ENCODE measurements at regions not wholly inside any gene's neighbourhood (a gene's known extent, or its start where the extent isn't known, plus 50 kb on each side); places are given as distances from the start of the nearest gene placed in this dataset.
A peak's percentile ranks its signal among the peaks of the same experiment; 100 is the strongest.

- intact Hi-C loops (cut with DNase I; ENCODE audit: low total_unique reads), result no loop called here
- Histone ChIP-seq H3K4me1 (peaks cover 0 to 5% (median 0%) of the 10 kb centered on the region in 4 donors), H3K27ac (peak overlapping the region in 1 of 5 donors; percentile 6), H3K36me3 (no peaks in the 10 kb centered on the region), H3K27me3 (peaks cover 0 to under 1% (median 0%) of the 10 kb centered on the region in 3 donors), H3K4me3 (no peak overlapping the region), H3K9me3 (no peaks in the 10 kb centered on the region)
- DNase-seq, result no peak
- WGBS, 5 donors, result 31 to 58% (median 40%) methylated on average over 1 of the region's 1 CpG
- TF ChIP-seq, protein P1, sequence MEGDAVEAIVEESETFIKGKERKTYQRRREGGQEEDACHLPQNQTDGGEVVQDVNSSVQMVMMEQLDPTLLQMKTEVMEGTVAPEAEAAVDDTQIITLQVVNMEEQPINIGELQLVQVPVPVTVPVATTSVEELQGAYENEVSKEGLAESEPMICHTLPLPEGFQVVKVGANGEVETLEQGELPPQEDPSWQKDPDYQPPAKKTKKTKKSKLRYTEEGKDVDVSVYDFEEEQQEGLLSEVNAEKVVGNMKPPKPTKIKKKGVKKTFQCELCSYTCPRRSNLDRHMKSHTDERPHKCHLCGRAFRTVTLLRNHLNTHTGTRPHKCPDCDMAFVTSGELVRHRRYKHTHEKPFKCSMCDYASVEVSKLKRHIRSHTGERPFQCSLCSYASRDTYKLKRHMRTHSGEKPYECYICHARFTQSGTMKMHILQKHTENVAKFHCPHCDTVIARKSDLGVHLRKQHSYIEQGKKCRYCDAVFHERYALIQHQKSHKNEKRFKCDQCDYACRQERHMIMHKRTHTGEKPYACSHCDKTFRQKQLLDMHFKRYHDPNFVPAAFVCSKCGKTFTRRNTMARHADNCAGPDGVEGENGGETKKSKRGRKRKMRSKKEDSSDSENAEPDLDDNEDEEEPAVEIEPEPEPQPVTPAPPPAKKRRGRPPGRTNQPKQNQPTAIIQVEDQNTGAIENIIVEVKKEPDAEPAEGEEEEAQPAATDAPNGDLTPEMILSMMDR (IDR thresholded peaks at IDR 0.05), result no peak
- no peak for TF ChIP-seq POLR2AphosphoS5 (IDR thresholded peaks at IDR 0.05)
- TF ChIP-seq POLR2A (IDR thresholded peaks at IDR 0.05), result no peak
- TF ChIP-seq EP300 (IDR thresholded peaks at IDR 0.05), result no peak
Observed at GRCh38 chr20:40462566-40462965, 226.5 kb downstream of the MAFB start.

DNA sequence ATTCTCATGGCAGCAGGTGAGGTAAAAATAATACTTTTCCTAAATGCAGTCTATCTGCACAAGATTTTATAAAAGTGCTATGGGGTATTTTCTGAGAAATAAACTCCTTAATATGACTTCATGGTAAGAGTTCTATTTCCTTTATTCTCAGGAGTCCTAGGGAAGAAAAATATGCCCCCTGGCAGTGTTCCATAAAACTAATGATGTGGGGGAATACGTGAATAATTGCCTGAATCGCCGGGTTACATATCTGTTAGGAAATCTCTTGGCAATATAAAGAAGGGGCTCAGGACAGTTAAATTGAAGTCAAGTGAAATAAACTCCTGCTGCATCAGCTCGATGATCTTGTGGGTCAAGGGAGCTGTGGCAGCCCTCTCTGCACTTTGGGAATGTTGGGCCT, 229.7 kb downstream of the MAFB start:
- H3K27ac ChIP-seq, result no peak overlapping the region
- no peaks in the 10 kb centered on the region for H3K36me3 ChIP-seq
- 58 to 72% (median 68%) methylated on average over 4 of the region's 4 CpGs for WGBS, 5 donors
- no peak overlapping the region for H3K4me3 ChIP-seq
- H3K27me3 ChIP-seq, result peaks cover 0 to 5% (median 0%) of the 10 kb centered on the region in 3 donors
- no peak for DNase-seq
- TF ChIP-seq EP300 (IDR thresholded peaks at IDR 0.05) (no peak), POLR2A (IDR thresholded peaks at IDR 0.05) (no peak), POLR2AphosphoS5 (IDR thresholded peaks at IDR 0.05) (no peak)
- TF ChIP-seq, protein P1 (IDR thresholded peaks at IDR 0.05), result no peak
- intact Hi-C loops (cut with DNase I; ENCODE audit: low total_unique reads), result no loop called here
- H3K4me1 ChIP-seq, result peaks cover 0 to 5% (median 0%) of the 10 kb centered on the region in 4 donors
- no peaks in the 10 kb centered on the region for H3K9me3 ChIP-seq

- TF ChIP-seq POLR2A (IDR thresholded peaks at IDR 0.05), result no peak
- Histone ChIP-seq H3K9me3 (no peaks in the 10 kb centered on the region), H3K36me3 (no peaks in the 10 kb centered on the region), H3K4me3 (no peak overlapping the region), H3K27me3 (peaks cover 0 to 11% (median 0%) of the 10 kb centered on the region in 3 donors), H3K4me1 (no peaks in the 10 kb centered on the region), H3K27ac (no peak overlapping the region)
- WGBS, 5 donors, result 54 to 94% (median 65%) methylated on average over 3 of the region's 3 CpGs
- no peak for DNase-seq
- intact Hi-C loops (cut with DNase I; ENCODE audit: low total_unique reads), result no loop called here
Observed at GRCh38 chr20:40457404-40457803, 231.6 kb downstream of the MAFB start.

DNA sequence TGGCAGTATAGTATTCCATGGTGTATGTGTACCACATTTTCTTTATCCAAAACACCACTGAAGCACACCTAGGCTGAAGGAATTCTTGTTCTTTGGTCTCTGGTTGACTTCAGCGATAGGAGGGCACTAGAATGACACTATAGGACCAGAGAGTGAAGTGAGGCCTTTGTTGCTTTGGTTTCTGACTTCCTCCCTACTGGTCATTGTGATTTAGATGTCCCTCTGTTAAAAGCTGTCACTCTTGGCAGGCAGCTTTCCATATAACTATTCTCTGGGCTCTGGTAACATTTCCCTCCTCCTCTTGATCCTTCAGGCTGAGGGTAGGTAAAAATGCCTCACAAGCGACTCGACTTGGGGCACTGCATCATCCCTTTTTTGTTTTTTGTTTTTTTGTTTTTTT, 236.3 kb downstream of the MAFB start:
- no peak for TF ChIP-seq EP300 (IDR thresholded peaks at IDR 0.05)
- TF ChIP-seq, protein P1 (IDR thresholded peaks at IDR 0.05), result no peak
- no peak for TF ChIP-seq POLR2AphosphoS5 (IDR thresholded peaks at IDR 0.05)
- TF ChIP-seq POLR2A (IDR thresholded peaks at IDR 0.05), result no peak
- Histone ChIP-seq H3K36me3 (no peaks in the 10 kb centered on the region), H3K27me3 (peaks cover 0 to 15% (median 0%) of the 10 kb centered on the region in 3 donors), H3K27ac (no peak overlapping the region), H3K4me3 (no peak overlapping the region), H3K4me1 (no peaks in the 10 kb centered on the region), H3K9me3 (no peaks in the 10 kb centered on the region)
- intact Hi-C loops (cut with DNase I; ENCODE audit: low total_unique reads), result no loop called here
- DNase-seq, result no peak
- 79 to 89% (median 88%) methylated on average over 3 of the region's 3 CpGs for WGBS, 5 donors

- H3K9me3 ChIP-seq, result no peaks in the 10 kb centered on the region
- H3K4me3 ChIP-seq, result no peak overlapping the region
- intact Hi-C loops (cut with DNase I; ENCODE audit: low total_unique reads), result no loop called here
- WGBS, 5 donors, result 55 to 83% (median 81%) methylated on average over 1 of the region's 1 CpG
- no peaks in the 10 kb centered on the region for H3K36me3 ChIP-seq
- no peaks in the 10 kb centered on the region for H3K4me1 ChIP-seq
- no peak for DNase-seq
- H3K27me3 ChIP-seq, result peaks cover 0 to 20% (median 0%) of the 10 kb centered on the region in 3 donors
- TF ChIP-seq POLR2A (IDR thresholded peaks at IDR 0.05), result no peak
- TF ChIP-seq, protein P1 (IDR thresholded peaks at IDR 0.05), result no peak
- no peak for TF ChIP-seq EP300 (IDR thresholded peaks at IDR 0.05)
- TF ChIP-seq POLR2AphosphoS5 (IDR thresholded peaks at IDR 0.05), result no peak
- H3K27ac ChIP-seq, result no peak overlapping the region
Observed at GRCh38 chr20:40451552-40451951, 237.5 kb downstream of the MAFB start.

All from stomach (tissue), 8 donors.